IMR-90 (cell line): ENCODE measurements at regions not wholly inside any gene's neighbourhood (a gene's known extent, or its start where the extent isn't known, plus 50 kb on each side); places are given as distances from the start of the nearest gene placed in this dataset.

Experiments used
- ATAC-seq: fragments of 200-7000 bp; cut with Tn5 transposase; 2 replicates; pipeline ENCODE4 v1.9.1; 2020; ENCODE audit warnings: low read depth, mild to moderate bottlenecking, moderate library complexity
- BruUV-seq: library from RNA; stranded (reverse); fragments of 400-500 nt; replicated peaks from 2 replicates; lab custom pipeline; 2021; lab: Mats Ljungman, UMichigan
- CTCF ChIA-PET: fragments of 300-600 bp; formaldehyde crosslinking; extraction: SDS; loops from one replicate; lab custom pipeline; 2021; ENCODE audit warnings: antibody characterized with exemption; lab: Yijun Ruan, JAX
- POLR2A ChIA-PET: fragments of 300-600 bp; sonication (Branson Sonifier 250); formaldehyde crosslinking; loops from one replicate; lab custom pipeline; 2022; ENCODE audit warnings: antibody characterized with exemption; ENCODE audit not compliant: unreplicated experiment; lab: Charles Lee
- DNase-seq: peaks from one replicate; pipeline ENCODE4 v3.0.0; 2013
- H2AFZ ChIP-seq: replicated peaks from 2 replicates; pipeline ENCODE3; 2013; ENCODE audit warnings: low read length, mild to moderate bottlenecking; ENCODE audit not compliant: poor library complexity
- H2AK5ac ChIP-seq: 2 replicates; pipeline ENCODE4 v1.6.1; 2013; ENCODE audit warnings: low read depth, low read length, inconsistent platforms
- H2AK9ac ChIP-seq: replicated peaks from 2 replicates; pipeline ENCODE3; 2013; ENCODE audit warnings: mild to moderate bottlenecking, low read depth, low read length, moderate library complexity; ENCODE audit not compliant: poor library complexity
- H2BK120ac ChIP-seq: 2 replicates; pipeline ENCODE4 v1.6.1; 2013; ENCODE audit warnings: low read depth, low read length, inconsistent platforms
- H2BK15ac ChIP-seq: 3 replicates; pipeline ENCODE4 v1.6.1; 2013; ENCODE audit warnings: low read depth, low read length, inconsistent platforms
- H2BK20ac ChIP-seq: 2 replicates; pipeline ENCODE4 v1.6.1; 2013; ENCODE audit warnings: low read depth, mild to moderate bottlenecking, inconsistent platforms, low read length, moderate library complexity
- H2BK5ac ChIP-seq: 2 replicates; pipeline ENCODE4 v1.6.1; 2013; ENCODE audit warnings: mild to moderate bottlenecking, low read depth, low read length, inconsistent platforms; ENCODE audit not compliant: poor library complexity, severe bottlenecking
- H3K14ac ChIP-seq: replicated peaks from 2 replicates; pipeline ENCODE4 v1.6.1; 2013; ENCODE audit warnings: low read depth, low read length, inconsistent platforms
- H3K18ac ChIP-seq: 2 replicates; pipeline ENCODE4 v1.6.1; 2013; ENCODE audit warnings: low read depth, low read length, control low read depth
- H3K23ac ChIP-seq: 2 replicates; pipeline ENCODE4 v1.6.1; 2013; ENCODE audit warnings: low read depth, low read length, inconsistent platforms
- H3K27ac ChIP-seq: 2 replicates; pipeline ENCODE4 v1.5.1; 2013; ENCODE audit warnings: mild to moderate bottlenecking, control low read depth, low read length; ENCODE audit not compliant: insufficient read depth
- H3K27me3 ChIP-seq: 2 replicates; pipeline ENCODE4 v1.6.1; 2013; ENCODE audit warnings: low read length; ENCODE audit not compliant: control insufficient read depth, insufficient read depth
- H3K36me3 ChIP-seq: 2 replicates; pipeline ENCODE4 v1.6.1; 2013; ENCODE audit warnings: low read length, mixed read lengths; ENCODE audit not compliant: control insufficient read depth, insufficient read depth
- H3K4ac ChIP-seq: 2 replicates; pipeline ENCODE4 v1.6.1; 2013; ENCODE audit warnings: low read depth, low read length, inconsistent platforms
- H3K4me1 ChIP-seq: 2 replicates; pipeline ENCODE4 v1.6.1; 2013; ENCODE audit warnings: low read length, mixed read lengths; ENCODE audit not compliant: control insufficient read depth, insufficient read depth
- H3K4me2 ChIP-seq: 2 replicates; pipeline ENCODE4 v1.6.1; 2013; ENCODE audit warnings: low read depth, mild to moderate bottlenecking, control low read depth, low read length, moderate library complexity
- H3K4me3 ChIP-seq: 2 replicates; pipeline ENCODE4 v1.5.1; 2013; ENCODE audit warnings: low read depth, mild to moderate bottlenecking, control low read depth, low read length, moderate library complexity; ENCODE audit not compliant: insufficient read depth
- H3K56ac ChIP-seq: 2 replicates; pipeline ENCODE4 v1.6.1; 2013; ENCODE audit warnings: low read length, inconsistent platforms; ENCODE audit not compliant: insufficient read depth; ENCODE audit errors: extremely low read depth
- H3K79me1 ChIP-seq, 2 experiments: 2 replicates each; pipeline ENCODE4 v1.6.1; 2013; ENCODE audit warnings: low read length in 2 of 2, inconsistent platforms in 1 of 2, low read depth in 1 of 2
- H3K9ac ChIP-seq: 2 replicates; pipeline ENCODE4 v1.6.1; 2013; ENCODE audit warnings: low read depth, low read length, control low read depth
- H3K9me1 ChIP-seq: 2 replicates; pipeline ENCODE4 v1.6.1; 2013; ENCODE audit warnings: low read length, inconsistent platforms; ENCODE audit not compliant: insufficient read depth
- H3K9me3 ChIP-seq: 2 replicates; pipeline ENCODE4 v1.6.1; 2013; ENCODE audit warnings: low read length; ENCODE audit not compliant: control insufficient read depth, insufficient read depth
- H4K20me1 ChIP-seq: 2 replicates; pipeline ENCODE4 v1.6.1; 2013; ENCODE audit warnings: low read length, inconsistent platforms; ENCODE audit not compliant: insufficient read depth
- H4K5ac ChIP-seq: 2 replicates; pipeline ENCODE4 v1.6.1; 2013; ENCODE audit warnings: mild to moderate bottlenecking, low read depth, low read length, control low read depth
- H4K8ac ChIP-seq, 2 experiments: 2 replicates each; pipeline ENCODE4 v1.6.1; 2013; ENCODE audit warnings: low read depth in 2 of 2, low read length in 2 of 2, control low read depth in 1 of 2, inconsistent platforms in 1 of 2
- H4K91ac ChIP-seq: 2 replicates; pipeline ENCODE4 v1.6.1; 2013; ENCODE audit warnings: low read depth, low read length, inconsistent platforms; ENCODE audit not compliant: insufficient read depth
- CEBPB ChIP-seq: IDR thresholded peaks from 2 replicates; pipeline ENCODE4 v1.6.1; 2012; ENCODE audit warnings: low read depth, low read length, improper control_type of control experiment
- MAFK ChIP-seq: IDR thresholded peaks from 2 replicates; pipeline ENCODE4 v1.6.1; 2012; ENCODE audit warnings: low read depth, low read length, improper control_type of control experiment
- dilution Hi-C: fragments of 300-500 bp; cut with HindIII; formaldehyde crosslinking; loops from one replicate; pipeline ENCODE4 v1.14.3; 2018; ENCODE audit warnings: low sequenced_read_pairs; ENCODE audit not compliant: unreplicated experiment
- in situ Hi-C: fragments of 300-500 bp; cut with MboI; formaldehyde crosslinking; loops from 3 replicates; pipeline ENCODE4 v1.14.3; 2019; ENCODE audit warnings: low sequenced_read_pairs, inconsistent platforms, mixed read lengths
- intact Hi-C: fragments of 100-400 bp; cut with micrococcal nuclease; formaldehyde crosslinking; loops from 2 replicates; pipeline ENCODE4 v1.10.0; 2022
- TF ChIP-seq, protein P1 (sequence below): conservative IDR thresholded peaks from 2 replicates; pipeline ENCODE4 v1.5.1; 2012; ENCODE audit warnings: mild to moderate bottlenecking, low read depth, low read length, improper control_type of control experiment

DNA sequence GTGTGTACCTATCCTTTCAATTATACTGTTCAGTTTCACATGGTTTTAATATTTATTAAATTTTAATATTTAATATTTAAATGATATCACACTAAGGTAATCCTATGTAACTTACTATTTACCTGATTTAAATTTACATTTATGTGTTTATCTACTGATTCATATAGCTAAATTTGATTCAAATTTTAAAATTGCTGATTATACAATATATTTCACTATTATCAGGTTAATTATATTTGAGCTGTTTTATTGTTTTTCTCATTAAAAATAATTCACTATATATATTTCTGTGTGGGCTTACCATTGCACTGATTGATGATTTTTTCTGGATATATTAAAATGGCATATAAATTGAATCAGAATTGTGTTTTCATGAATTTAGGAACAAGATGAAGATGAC, 1923.5 kb downstream of the STIM2 start:
- no peak overlapping the region for H2BK20ac ChIP-seq
- H3K27me3 ChIP-seq: no peaks in the 10 kb centered on the region
- no peak overlapping the region for H4K91ac ChIP-seq
- H3K4me3 ChIP-seq: no peak overlapping the region
- H3K9me3 ChIP-seq: no peaks in the 10 kb centered on the region
- H3K56ac ChIP-seq: no peak overlapping the region
- ChIA-PET POLR2A (no interaction called here), CTCF (interaction anchor here (1.6 kb wide), 1 partner anchor 34 kb away, joined by 3 read pairs; no protein-coding TSS in a partner anchor)
- no peak overlapping the region for H3K14ac ChIP-seq
- H2AFZ ChIP-seq: no peak overlapping the region
- in situ Hi-C loops: no loop called here
- no peak overlapping the region for H3K9ac ChIP-seq
- intact Hi-C loops: no loop called here
- H4K8ac ChIP-seq: no peak overlapping the region
- dilution Hi-C loops: no loop called here
- no peak overlapping the region for H4K5ac ChIP-seq
- no peak overlapping the region for H3K18ac ChIP-seq
- ATAC-seq (no peak), DNase-seq (no peak)
- TF ChIP-seq MAFK (peak; percentile 49; the same call in 1 of the 2 replicates), CEBPB (no peak)
- TF ChIP-seq, protein P1, sequence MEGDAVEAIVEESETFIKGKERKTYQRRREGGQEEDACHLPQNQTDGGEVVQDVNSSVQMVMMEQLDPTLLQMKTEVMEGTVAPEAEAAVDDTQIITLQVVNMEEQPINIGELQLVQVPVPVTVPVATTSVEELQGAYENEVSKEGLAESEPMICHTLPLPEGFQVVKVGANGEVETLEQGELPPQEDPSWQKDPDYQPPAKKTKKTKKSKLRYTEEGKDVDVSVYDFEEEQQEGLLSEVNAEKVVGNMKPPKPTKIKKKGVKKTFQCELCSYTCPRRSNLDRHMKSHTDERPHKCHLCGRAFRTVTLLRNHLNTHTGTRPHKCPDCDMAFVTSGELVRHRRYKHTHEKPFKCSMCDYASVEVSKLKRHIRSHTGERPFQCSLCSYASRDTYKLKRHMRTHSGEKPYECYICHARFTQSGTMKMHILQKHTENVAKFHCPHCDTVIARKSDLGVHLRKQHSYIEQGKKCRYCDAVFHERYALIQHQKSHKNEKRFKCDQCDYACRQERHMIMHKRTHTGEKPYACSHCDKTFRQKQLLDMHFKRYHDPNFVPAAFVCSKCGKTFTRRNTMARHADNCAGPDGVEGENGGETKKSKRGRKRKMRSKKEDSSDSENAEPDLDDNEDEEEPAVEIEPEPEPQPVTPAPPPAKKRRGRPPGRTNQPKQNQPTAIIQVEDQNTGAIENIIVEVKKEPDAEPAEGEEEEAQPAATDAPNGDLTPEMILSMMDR: no peak
- BruUV-seq: no TSS peak
- no peak overlapping the region for H2BK5ac ChIP-seq
- no peaks in the 10 kb centered on the region for H3K36me3 ChIP-seq
- H4K20me1 ChIP-seq: no peaks in the 10 kb centered on the region
- no peaks in the 10 kb centered on the region for H3K4me1 ChIP-seq
- no peak overlapping the region for H2BK120ac ChIP-seq
- no peak overlapping the region for H2BK15ac ChIP-seq
- H3K4me2 ChIP-seq: no peak overlapping the region
- no peak overlapping the region for H3K27ac ChIP-seq
- H3K9me1 ChIP-seq: no peaks in the 10 kb centered on the region
- H3K79me1 ChIP-seq: no peaks in the 10 kb centered on the region
- H2AK5ac ChIP-seq: no peak overlapping the region
- H3K23ac ChIP-seq: no peak overlapping the region
- no peak overlapping the region for H3K4ac ChIP-seq
- no peak overlapping the region for H2AK9ac ChIP-seq
